HG02938 (cell line): ENCODE measurements at regions not wholly inside any gene's neighbourhood (a gene's known extent, or its start where the extent isn't known, plus 50 kb on each side); places are given as distances from the start of the nearest gene placed in this dataset.

Experiments used
- ATAC-seq: cut with Tn5 transposase; IDR thresholded peaks from one replicate; pipeline ENCODE4 v1.9.1; 2021; ENCODE audit warnings: mild to moderate bottlenecking, moderate library complexity; ENCODE audit not compliant: unreplicated experiment

GRCh38 chr10:2744547-2745200, 322.7 kb upstream of the PFKP start:
- ATAC-seq: no peak

- ATAC-seq: no peak
Measured at GRCh38 chr10:2734603-2735002, 332.7 kb upstream of the PFKP start.

GRCh38 chr10:2733278-2733963, 333.9 kb upstream of the PFKP start:
- ATAC-seq: no peak

- ATAC-seq: no peak
Measured at GRCh38 chr10:2731940-2732339, 335.4 kb upstream of the PFKP start.

- no peak for ATAC-seq
Measured at GRCh38 chr10:2729197-2729596, 338.2 kb upstream of the PFKP start.

GRCh38 chr10:2728087-2728486, 339.3 kb upstream of the PFKP start:
- ATAC-seq: no peak

GRCh38 chr10:2716596-2716995, 350.8 kb upstream of the PFKP start:
- ATAC-seq: no peak

- no peak for ATAC-seq
Measured at GRCh38 chr10:2714597-2714996, 352.8 kb upstream of the PFKP start.

GRCh38 chr10:2703953-2704352, 363.4 kb upstream of the PFKP start:
- no peak for ATAC-seq

- no peak for ATAC-seq
Measured at GRCh38 chr10:2701802-2702201, 365.5 kb upstream of the PFKP start.

GRCh38 chr10:2700626-2701305, 366.6 kb upstream of the PFKP start:
- peak; percentile 64 for ATAC-seq

GRCh38 chr10:2688958-2689357, 378.4 kb upstream of the PFKP start:
- ATAC-seq: no peak

- no peak for ATAC-seq
Measured at GRCh38 chr10:2686691-2687090, 380.7 kb upstream of the PFKP start.

GRCh38 chr10:2682491-2682890, 384.9 kb upstream of the PFKP start:
- no peak for ATAC-seq

- ATAC-seq: no peak
Measured at GRCh38 chr10:2681891-2682290, 385.5 kb upstream of the PFKP start.

GRCh38 chr10:2680821-2681220, 386.5 kb upstream of the PFKP start:
- ATAC-seq: no peak

GRCh38 chr10:2679646-2680045, 387.7 kb upstream of the PFKP start:
- no peak for ATAC-seq

- ATAC-seq: no peak
Measured at GRCh38 chr10:2676455-2676854, 390.9 kb upstream of the PFKP start.

- ATAC-seq: no peak
Measured at GRCh38 chr10:2674451-2674850, 392.9 kb upstream of the PFKP start.

- ATAC-seq: no peak
Measured at GRCh38 chr10:2670864-2671263, 396.5 kb upstream of the PFKP start.

GRCh38 chr10:2665772-2666171, 401.6 kb upstream of the PFKP start:
- ATAC-seq: no peak

- no peak for ATAC-seq
Measured at GRCh38 chr10:2660276-2660675, 407.1 kb upstream of the PFKP start.
